Ovary (tissue), 3 donors: ENCODE measurements at regions not wholly inside any gene's neighbourhood (a gene's known extent, or its start where the extent isn't known, plus 50 kb on each side); places are given as distances from the start of the nearest gene placed in this dataset.

Experiments used
- CTCF ChIP-seq, 3 donors: fragments of 450-650 bp in 2 of 3; fragments of 200-600 bp in 1 of 3; IDR thresholded peaks; one replicate each; pipeline versions ENCODE4 v1.5.1 to v1.8.0; 2016 to 2022; ENCODE audit warnings: antibody characterized with exemption in 3 of 3, mild to moderate bottlenecking in 1 of 3
- EP300 ChIP-seq: sonication (generic); formaldehyde crosslinking; IDR thresholded peaks from one replicate; pipeline ENCODE4 v1.6.1; 2017; ENCODE audit warnings: antibody characterized with exemption
- POLR2A ChIP-seq: fragments of 450-650 bp; IDR thresholded peaks from one replicate; pipeline ENCODE4 v1.6.1; 2017; ENCODE audit warnings: antibody characterized with exemption, mild to moderate bottlenecking, moderate library complexity
- donor health status: DM: no; HTN: no; CAD: no.

GRCh38 chr9:119597499-119597898 lies 228.3 kb upstream of the BRINP1 start:
- TF ChIP-seq CTCF (IDR thresholded peaks at IDR 0.05) (no peak), POLR2A (no peak), EP300 (no peak)
